AG09309 (cell line): ENCODE measurements at regions not wholly inside any gene's neighbourhood (a gene's known extent, or its start where the extent isn't known, plus 50 kb on each side); places are given as distances from the start of the nearest gene placed in this dataset.

Experiments used
- DNase-seq: peaks from one replicate; pipeline ENCODE4 v3.0.0-alpha.2; 2010; ENCODE audit warnings: low read depth
- H3K4me3 ChIP-seq: 2 replicates; pipeline ENCODE4 v1.5.1; 2011; ENCODE audit warnings: mild to moderate bottlenecking, low read depth, low read length, moderate library complexity; ENCODE audit not compliant: control insufficient read depth
- CTCF ChIP-seq: IDR thresholded peaks from 2 replicates; pipeline ENCODE4 v1.5.1; 2011; ENCODE audit warnings: mild to moderate bottlenecking, low read depth, low read length, inconsistent platforms; ENCODE audit not compliant: insufficient read depth, control insufficient read depth; ENCODE audit errors: missing control alignments

GRCh38 chr17:71528210-71528609 is 592.6 kb upstream of the SOX9 start:
- no peak overlapping the region for H3K4me3 ChIP-seq
- TF ChIP-seq CTCF, result no peak
- no peak for DNase-seq

GRCh38 chr17:71530248-71530647 is 590.6 kb upstream of the SOX9 start:
- no peak for DNase-seq
- H3K4me3 ChIP-seq, result no peak overlapping the region
- TF ChIP-seq CTCF, result no peak

- no peak for TF ChIP-seq CTCF
- no peak overlapping the region for H3K4me3 ChIP-seq
- no peak for DNase-seq
Measured at GRCh38 chr17:71535321-71535720, 585.5 kb upstream of the SOX9 start.

- no peak overlapping the region for H3K4me3 ChIP-seq
- no peak for TF ChIP-seq CTCF
- DNase-seq, result no peak
Measured at GRCh38 chr17:71546419-71546818, 574.4 kb upstream of the SOX9 start.

- H3K4me3 ChIP-seq, result no peak overlapping the region
- TF ChIP-seq CTCF, result no peak
- DNase-seq, result no peak
Measured at GRCh38 chr17:71547904-71548303, 572.9 kb upstream of the SOX9 start.

- TF ChIP-seq CTCF, result no peak
Measured at GRCh38 chr17:71548540-71549190, 572.2 kb upstream of the SOX9 start.

GRCh38 chr17:71550675-71551074 is 570.1 kb upstream of the SOX9 start:
- TF ChIP-seq CTCF, result no peak
- DNase-seq, result no peak

More at GRCh38 chr17:71548540-71549190, 572.2 kb upstream of the SOX9 start:
- DNase-seq, result no peak
- H3K4me3 ChIP-seq, result no peak overlapping the region

More at GRCh38 chr17:71550675-71551074, 570.1 kb upstream of the SOX9 start:
- H3K4me3 ChIP-seq, result no peak overlapping the region
